Osteocyte (in vitro differentiated cells): ENCODE measurements at regions not wholly inside any gene's neighbourhood (a gene's known extent, or its start where the extent isn't known, plus 50 kb on each side); places are given as distances from the start of the nearest gene placed in this dataset.

Source experiments
- DNase-seq: peaks from one replicate; pipeline ENCODE4 v3.0.0; 2021; ENCODE audit warnings: mixed read lengths; ENCODE audit not compliant: unreplicated experiment; ENCODE audit errors: extremely low spot score
- H3K27ac Mint-ChIP-seq: one replicate; pipeline ENCODE4 v1.8.0; 2021; ENCODE audit warnings: mild to moderate bottlenecking, mixed read lengths; ENCODE audit not compliant: unreplicated experiment
- H3K27me3 Mint-ChIP-seq: one replicate; pipeline ENCODE4 v1.8.0; 2021; ENCODE audit warnings: mixed read lengths; ENCODE audit not compliant: unreplicated experiment
- H3K36me3 Mint-ChIP-seq: one replicate; pipeline ENCODE4 v1.8.0; 2021; ENCODE audit warnings: mixed read lengths; ENCODE audit not compliant: unreplicated experiment
- H3K4me1 Mint-ChIP-seq: one replicate; pipeline ENCODE4 v1.8.0; 2021; ENCODE audit warnings: mixed read lengths; ENCODE audit not compliant: unreplicated experiment
- H3K4me3 Mint-ChIP-seq: one replicate; pipeline ENCODE4 v1.8.0; 2021; ENCODE audit warnings: mild to moderate bottlenecking, moderate library complexity, mixed read lengths; ENCODE audit not compliant: unreplicated experiment
- H3K9me3 Mint-ChIP-seq: one replicate; pipeline ENCODE4 v1.8.0; 2021; ENCODE audit warnings: mixed read lengths; ENCODE audit not compliant: unreplicated experiment
- TF ChIP-seq, protein P1 (sequence below): fragments of 200-600 bp; sonication (generic); IDR thresholded peaks from 2 replicates; pipeline ENCODE4 v1.5.0; 2021; ENCODE audit warnings: antibody characterized with exemption, mild to moderate bottlenecking, moderate library complexity

DNA sequence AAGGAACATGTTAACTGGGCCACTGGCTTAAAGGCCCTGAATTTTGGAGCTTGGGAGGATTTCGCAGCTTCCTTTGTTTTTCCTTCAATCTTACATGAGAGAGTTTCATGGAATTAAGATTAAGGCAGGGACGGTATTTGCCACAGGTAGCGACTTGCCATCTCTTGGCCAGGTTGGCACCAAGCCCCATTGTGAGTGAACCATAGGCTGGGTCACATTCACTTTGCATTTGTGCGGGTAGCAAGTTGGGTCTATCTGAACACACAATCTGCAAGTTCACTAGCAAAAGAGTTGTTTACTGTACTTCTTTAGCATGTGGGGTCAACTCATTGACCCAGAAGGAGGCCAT is 106.2 kb upstream of the ATP1A1 start:
- H3K36me3 Mint-ChIP-seq = no peaks in the 10 kb centered on the region
- H3K27ac Mint-ChIP-seq = no peak overlapping the region
- H3K9me3 Mint-ChIP-seq = no peaks in the 10 kb centered on the region
- TF ChIP-seq, protein P1, sequence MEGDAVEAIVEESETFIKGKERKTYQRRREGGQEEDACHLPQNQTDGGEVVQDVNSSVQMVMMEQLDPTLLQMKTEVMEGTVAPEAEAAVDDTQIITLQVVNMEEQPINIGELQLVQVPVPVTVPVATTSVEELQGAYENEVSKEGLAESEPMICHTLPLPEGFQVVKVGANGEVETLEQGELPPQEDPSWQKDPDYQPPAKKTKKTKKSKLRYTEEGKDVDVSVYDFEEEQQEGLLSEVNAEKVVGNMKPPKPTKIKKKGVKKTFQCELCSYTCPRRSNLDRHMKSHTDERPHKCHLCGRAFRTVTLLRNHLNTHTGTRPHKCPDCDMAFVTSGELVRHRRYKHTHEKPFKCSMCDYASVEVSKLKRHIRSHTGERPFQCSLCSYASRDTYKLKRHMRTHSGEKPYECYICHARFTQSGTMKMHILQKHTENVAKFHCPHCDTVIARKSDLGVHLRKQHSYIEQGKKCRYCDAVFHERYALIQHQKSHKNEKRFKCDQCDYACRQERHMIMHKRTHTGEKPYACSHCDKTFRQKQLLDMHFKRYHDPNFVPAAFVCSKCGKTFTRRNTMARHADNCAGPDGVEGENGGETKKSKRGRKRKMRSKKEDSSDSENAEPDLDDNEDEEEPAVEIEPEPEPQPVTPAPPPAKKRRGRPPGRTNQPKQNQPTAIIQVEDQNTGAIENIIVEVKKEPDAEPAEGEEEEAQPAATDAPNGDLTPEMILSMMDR = no peak
- no peak for DNase-seq
- H3K4me1 Mint-ChIP-seq = peaks cover 5% of the 10 kb centered on the region
- no peak overlapping the region for H3K4me3 Mint-ChIP-seq
- peaks cover 17% of the 10 kb centered on the region for H3K27me3 Mint-ChIP-seq

DNA sequence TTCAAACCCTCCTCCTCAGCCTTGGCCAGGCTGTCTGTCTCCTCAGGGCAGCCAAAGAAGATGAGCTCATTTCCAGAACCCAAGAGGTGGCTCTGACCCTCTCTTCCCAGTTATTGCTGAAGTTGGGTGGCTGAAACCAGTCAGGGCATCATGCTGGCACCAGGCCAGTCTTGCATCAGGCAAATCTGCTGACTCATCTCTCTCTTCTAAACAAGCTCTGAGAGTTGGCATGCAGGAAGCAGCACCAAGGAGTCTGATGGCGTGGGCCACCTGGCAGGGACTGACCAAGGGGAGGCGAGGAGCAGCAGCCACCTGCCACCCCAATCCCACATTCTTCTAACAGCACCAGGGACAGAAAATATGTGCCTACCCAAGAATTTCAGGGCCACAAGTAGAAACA is 104.8 kb upstream of the ATP1A1 start:
- no peak overlapping the region for H3K4me3 Mint-ChIP-seq
- H3K9me3 Mint-ChIP-seq = no peaks in the 10 kb centered on the region
- no peaks in the 10 kb centered on the region for H3K36me3 Mint-ChIP-seq
- peaks cover 4% of the 10 kb centered on the region for H3K4me1 Mint-ChIP-seq
- peaks cover 20% of the 10 kb centered on the region for H3K27me3 Mint-ChIP-seq
- H3K27ac Mint-ChIP-seq = peak overlapping the region; percentile 42
- TF ChIP-seq, protein P1 = no peak
- no peak for DNase-seq

DNA sequence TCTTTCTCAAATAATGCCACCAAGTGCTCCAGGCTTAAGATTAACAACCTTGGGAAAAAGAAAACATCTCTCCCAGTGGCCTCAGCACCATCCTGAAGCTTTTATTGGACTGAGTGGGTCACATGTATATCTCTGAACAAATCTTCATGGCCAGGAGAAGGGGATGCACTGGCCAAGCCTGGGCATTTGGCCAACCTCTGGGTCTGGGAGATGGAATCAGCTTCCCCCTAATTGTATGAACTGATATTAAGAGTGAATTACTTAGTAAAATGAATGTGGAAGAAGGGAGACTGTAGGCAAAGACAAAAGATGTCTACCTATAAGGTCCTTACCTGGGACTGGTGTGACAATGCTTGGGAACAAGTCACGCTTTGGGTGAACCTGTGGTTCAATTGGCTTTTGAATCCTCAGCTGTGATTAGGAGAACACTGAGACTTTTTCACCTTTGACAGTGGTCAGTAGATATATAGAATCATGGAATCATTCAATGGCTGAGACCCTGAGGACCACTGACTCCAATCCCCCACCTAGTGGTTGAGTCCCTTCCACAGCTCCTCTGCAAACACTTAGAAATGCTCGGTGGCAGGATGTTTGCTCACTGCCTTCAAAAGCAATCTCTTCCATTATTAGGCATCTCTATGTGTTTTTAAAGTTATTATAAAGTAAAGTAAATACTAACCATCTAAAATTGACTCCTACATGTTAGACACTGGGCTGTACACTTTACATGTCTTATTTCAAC is 102.6 kb upstream of the ATP1A1 start:
- DNase-seq = no peak
- TF ChIP-seq, protein P1 = no peak
- H3K27ac Mint-ChIP-seq = no peak overlapping the region
- H3K4me3 Mint-ChIP-seq = no peak overlapping the region
- H3K9me3 Mint-ChIP-seq = no peaks in the 10 kb centered on the region
- peaks cover 19% of the 10 kb centered on the region for H3K27me3 Mint-ChIP-seq
- H3K36me3 Mint-ChIP-seq = no peaks in the 10 kb centered on the region
- H3K4me1 Mint-ChIP-seq = peaks cover 4% of the 10 kb centered on the region

DNA sequence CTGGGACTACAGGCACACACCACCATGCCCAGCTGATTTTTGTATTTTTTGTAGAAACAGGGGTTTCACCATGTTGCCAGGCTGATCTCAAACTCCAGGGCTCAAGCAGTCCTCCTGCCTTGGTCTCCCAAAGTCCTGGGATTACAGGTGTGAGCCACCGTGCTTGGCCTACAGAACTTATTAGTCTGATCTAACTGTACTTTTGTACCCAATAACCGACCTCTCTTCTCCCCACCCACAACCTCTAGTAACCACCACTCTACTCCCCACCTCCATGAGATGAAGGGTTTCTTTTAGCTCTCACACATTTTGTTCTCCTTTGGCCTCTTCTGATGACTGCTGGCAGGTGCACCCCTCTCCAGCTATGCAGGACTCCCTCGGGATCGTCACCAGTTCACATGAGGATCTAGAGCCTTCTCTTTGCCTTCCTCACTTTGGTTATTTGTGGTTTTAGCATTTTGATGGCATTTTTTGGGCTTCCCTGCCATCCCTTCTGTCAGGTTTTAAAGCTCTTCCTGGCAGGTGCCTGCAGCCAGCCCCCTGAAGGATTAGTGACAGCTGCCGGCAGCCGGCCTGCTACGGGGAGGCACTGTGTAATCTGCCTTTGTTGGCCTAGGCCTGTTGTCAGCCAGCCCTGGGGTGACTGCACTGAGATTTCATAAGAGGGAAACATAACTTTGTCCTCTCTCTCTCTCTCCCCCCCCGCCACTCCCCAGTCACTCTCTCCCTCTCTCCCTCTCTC is 99.8 kb upstream of the ATP1A1 start:
- no peak overlapping the region for H3K27ac Mint-ChIP-seq
- H3K4me1 Mint-ChIP-seq = peaks cover 2% of the 10 kb centered on the region
- no peaks in the 10 kb centered on the region for H3K9me3 Mint-ChIP-seq
- H3K27me3 Mint-ChIP-seq = peaks cover 30% of the 10 kb centered on the region
- no peak for DNase-seq
- no peaks in the 10 kb centered on the region for H3K36me3 Mint-ChIP-seq
- H3K4me3 Mint-ChIP-seq = no peak overlapping the region
- TF ChIP-seq, protein P1 = no peak

DNA sequence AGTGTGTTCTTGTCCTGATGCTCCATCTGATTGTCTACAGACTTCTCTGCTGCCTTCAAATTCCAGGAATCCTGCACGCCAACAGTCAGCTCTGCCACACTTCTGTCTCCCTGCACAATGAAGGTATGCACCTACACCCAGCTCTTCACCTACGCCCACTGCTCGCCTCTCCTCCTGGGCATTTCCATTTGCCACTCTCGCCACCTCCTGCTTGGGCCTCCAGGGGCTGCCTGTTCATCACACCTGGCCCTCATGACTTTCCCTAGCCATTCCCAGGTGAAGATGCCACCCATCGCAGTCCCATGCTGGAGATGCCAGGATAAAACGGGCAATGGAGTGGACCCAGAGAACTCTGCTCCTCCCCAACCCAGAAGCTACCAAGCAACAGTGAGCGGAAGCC is 96.5 kb upstream of the ATP1A1 start:
- no peak for DNase-seq
- Mint-ChIP-seq H3K36me3 (no peaks in the 10 kb centered on the region), H3K4me1 (no peaks in the 10 kb centered on the region), H3K4me3 (no peak overlapping the region), H3K9me3 (no peaks in the 10 kb centered on the region), H3K27ac (no peak overlapping the region), H3K27me3 (peaks cover 45% of the 10 kb centered on the region)
- TF ChIP-seq, protein P1 = no peak
